Ishikawa (cell line): ENCODE measurements at regions not wholly inside any gene's neighbourhood (a gene's known extent, or its start where the extent isn't known, plus 50 kb on each side); places are given as distances from the start of the nearest gene placed in this dataset.

ENCODE experiments used
- CEBPB ChIP-seq: IDR thresholded peaks from 2 replicates; pipeline ENCODE4 v1.6.1; 2012
- EGR1 ChIP-seq: IDR thresholded peaks from 2 replicates; pipeline ENCODE4 v1.6.1; 2012
- EP300 ChIP-seq: IDR thresholded peaks from 2 replicates; pipeline ENCODE4 v1.6.1; 2012; ENCODE audit warnings: borderline replicate concordance
- MAX ChIP-seq: IDR thresholded peaks from 2 replicates; pipeline ENCODE4 v1.6.1; 2012
- RAD21 ChIP-seq: IDR thresholded peaks from 2 replicates; pipeline ENCODE4 v1.6.1; 2012; ENCODE audit warnings: low read depth
- REST ChIP-seq: IDR thresholded peaks from 2 replicates; pipeline ENCODE4 v1.6.1; 2012; ENCODE audit warnings: low read depth, mild to moderate bottlenecking
- TAF1 ChIP-seq: IDR thresholded peaks from 2 replicates; pipeline ENCODE4 v1.6.1; 2012; ENCODE audit warnings: low read depth, mild to moderate bottlenecking
- TEAD4 ChIP-seq: IDR thresholded peaks from 2 replicates; pipeline ENCODE4 v1.6.1; 2012
- USF1 ChIP-seq: IDR thresholded peaks from 2 replicates; pipeline ENCODE4 v1.6.1; 2012
- YY1 ChIP-seq: IDR thresholded peaks from 2 replicates; pipeline ENCODE4 v1.6.1; 2012; ENCODE audit warnings: low read depth

- TF ChIP-seq EP300 (no peak), REST (no peak), RAD21 (no peak), TEAD4 (no peak), EGR1 (no peak), CEBPB (no peak), TAF1 (no peak), MAX (no peak), YY1 (no peak), USF1 (no peak)
Measured at GRCh38 chr12:23464241-23464812, 485.1 kb downstream of the SOX5 start.
